SJCRH30 (cell line): ENCODE measurements at regions not wholly inside any gene's neighbourhood (a gene's known extent, or its start where the extent isn't known, plus 50 kb on each side); places are given as distances from the start of the nearest gene placed in this dataset.

Experiments
- DNase-seq, 2 experiments: peaks; one replicate each; pipeline ENCODE4 v3.0.0-alpha.2; 2015 to 2020
- H3K27ac ChIP-seq: fragments of 250-450 bp; sonication (Bioruptor Pico); 2 replicates; pipeline ENCODE4 v1.5.1; 2020; ENCODE audit warnings: mild to moderate bottlenecking, moderate library complexity
- H3K27me3 ChIP-seq: fragments of 250-450 bp; sonication (Bioruptor Pico); 2 replicates; pipeline ENCODE4 v1.5.1; 2020; ENCODE audit warnings: mild to moderate bottlenecking, moderate library complexity
- H3K36me3 ChIP-seq: fragments of 250-450 bp; sonication (Bioruptor Pico); 2 replicates; pipeline ENCODE4 v1.5.1; 2020; ENCODE audit warnings: mild to moderate bottlenecking, moderate library complexity
- H3K4me1 ChIP-seq: fragments of 250-450 bp; sonication (Bioruptor Pico); 2 replicates; pipeline ENCODE4 v1.5.1; 2020; ENCODE audit warnings: mild to moderate bottlenecking, moderate library complexity
- H3K4me3 ChIP-seq: fragments of 250-450 bp; sonication (Bioruptor Pico); 2 replicates; pipeline ENCODE4 v1.5.1; 2020; ENCODE audit warnings: mild to moderate bottlenecking, moderate library complexity
- H3K9me3 ChIP-seq: fragments of 250-450 bp; sonication (Bioruptor Pico); replicated peaks from 2 replicates; pipeline ENCODE4 v1.5.1; 2020; ENCODE audit warnings: mild to moderate bottlenecking, moderate library complexity

DNA sequence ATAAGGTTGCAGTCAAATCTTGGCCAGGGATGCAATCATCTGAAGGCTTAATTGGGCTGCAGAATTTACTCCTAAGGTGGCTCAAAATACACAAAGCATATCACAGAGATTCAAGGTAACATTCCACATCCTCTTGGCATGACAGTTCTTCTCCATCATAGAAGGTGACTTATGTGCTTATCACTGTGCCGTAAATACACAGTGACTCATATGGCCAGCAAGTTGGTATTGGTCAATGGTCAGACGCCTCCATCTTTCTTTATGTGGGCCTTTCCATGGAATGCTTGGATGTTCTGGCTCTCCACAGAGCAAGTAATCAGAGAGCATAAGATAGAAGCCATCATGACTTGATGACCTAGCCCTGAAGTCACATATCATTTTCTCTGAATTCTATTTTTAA, 168.8 kb upstream of the ST8SIA2 start:
- H3K4me1 ChIP-seq, result no peaks in the 10 kb centered on the region
- H3K9me3 ChIP-seq, result no peaks in the 10 kb centered on the region
- DNase-seq, result no peak
- H3K27ac ChIP-seq, result no peak overlapping the region
- H3K27me3 ChIP-seq, result no peaks in the 10 kb centered on the region
- H3K4me3 ChIP-seq, result no peak overlapping the region
- H3K36me3 ChIP-seq, result no peaks in the 10 kb centered on the region

DNA sequence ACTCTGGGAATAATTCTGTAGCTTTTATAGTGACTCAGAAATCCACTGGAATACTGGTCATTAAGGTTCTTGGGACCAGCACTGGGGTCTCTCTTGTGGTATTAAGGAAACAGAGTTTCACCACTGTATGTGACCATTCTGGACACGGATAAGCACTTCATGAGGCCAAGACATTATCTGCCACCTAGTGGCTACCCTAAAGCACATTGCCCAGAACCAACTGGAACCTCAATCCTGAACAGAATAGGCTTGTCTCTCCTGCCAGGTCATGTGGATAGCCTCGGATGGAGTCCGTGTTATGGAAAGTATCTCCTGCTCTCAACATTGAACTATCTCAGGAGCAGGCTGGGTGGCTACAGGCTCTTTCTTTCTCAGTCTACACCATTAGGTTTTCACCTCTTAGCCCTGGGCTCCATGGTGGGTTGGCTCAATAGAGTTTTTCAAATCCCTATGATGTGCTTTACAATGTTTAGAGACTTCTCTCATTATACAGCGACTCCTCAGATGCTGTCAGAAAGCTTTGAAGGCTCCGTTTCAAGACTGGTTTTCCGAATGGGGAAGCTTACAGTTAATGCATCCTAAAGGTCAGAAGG, 167.6 kb upstream of the ST8SIA2 start:
- H3K9me3 ChIP-seq, result no peaks in the 10 kb centered on the region
- no peak overlapping the region for H3K4me3 ChIP-seq
- DNase-seq, result peak in 1 of 2 experiments; percentile 52
- H3K27ac ChIP-seq, result no peak overlapping the region
- H3K4me1 ChIP-seq, result no peaks in the 10 kb centered on the region
- H3K27me3 ChIP-seq, result no peaks in the 10 kb centered on the region
- H3K36me3 ChIP-seq, result no peaks in the 10 kb centered on the region

DNA sequence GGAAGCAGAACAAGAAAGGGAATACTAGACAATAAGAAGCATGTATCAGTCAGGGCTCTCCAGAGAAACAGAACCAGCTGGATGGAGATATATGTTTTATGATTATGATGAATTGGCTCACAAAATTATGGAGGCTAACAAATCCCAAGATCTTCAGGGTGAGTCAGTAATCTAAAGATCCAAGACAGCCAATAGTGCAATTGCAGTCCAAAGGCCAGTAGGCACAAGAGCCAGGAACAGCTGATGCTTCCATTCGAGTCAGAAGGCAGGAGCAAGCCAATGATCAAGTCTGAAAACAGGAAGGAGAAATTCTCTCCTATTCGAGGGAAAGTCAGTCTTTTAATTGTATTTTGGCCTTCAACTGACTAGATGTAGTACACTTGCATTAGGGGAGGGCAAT, 164.9 kb upstream of the ST8SIA2 start:
- H3K36me3 ChIP-seq, result no peaks in the 10 kb centered on the region
- no peaks in the 10 kb centered on the region for H3K27me3 ChIP-seq
- H3K4me1 ChIP-seq, result no peaks in the 10 kb centered on the region
- no peaks in the 10 kb centered on the region for H3K9me3 ChIP-seq
- no peak overlapping the region for H3K4me3 ChIP-seq
- no peak for DNase-seq
- H3K27ac ChIP-seq, result no peak overlapping the region

DNA sequence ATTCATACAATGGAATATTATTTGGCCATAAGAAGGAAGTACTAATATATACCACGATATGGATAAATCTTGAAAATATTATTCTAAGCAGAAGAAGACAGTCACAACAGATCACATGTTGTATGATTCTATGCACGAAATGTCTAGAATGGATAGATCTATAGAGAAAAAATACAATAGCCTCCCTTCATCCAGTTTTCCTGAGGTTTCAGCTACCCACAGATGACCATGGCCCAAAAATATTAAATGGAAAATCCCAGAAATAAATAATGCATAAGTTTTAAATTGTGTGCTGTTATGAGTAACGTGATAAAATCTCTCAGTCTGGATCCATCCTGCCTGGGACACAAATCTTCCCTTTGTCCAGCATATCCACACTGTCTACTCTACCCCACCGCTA, 162.2 kb upstream of the ST8SIA2 start:
- Histone ChIP-seq H3K4me1 (no peaks in the 10 kb centered on the region), H3K9me3 (no peaks in the 10 kb centered on the region; the same call in 1 of the 2 replicates), H3K27ac (no peak overlapping the region), H3K36me3 (no peaks in the 10 kb centered on the region), H3K27me3 (no peaks in the 10 kb centered on the region), H3K4me3 (no peak overlapping the region)
- no peak for DNase-seq

DNA sequence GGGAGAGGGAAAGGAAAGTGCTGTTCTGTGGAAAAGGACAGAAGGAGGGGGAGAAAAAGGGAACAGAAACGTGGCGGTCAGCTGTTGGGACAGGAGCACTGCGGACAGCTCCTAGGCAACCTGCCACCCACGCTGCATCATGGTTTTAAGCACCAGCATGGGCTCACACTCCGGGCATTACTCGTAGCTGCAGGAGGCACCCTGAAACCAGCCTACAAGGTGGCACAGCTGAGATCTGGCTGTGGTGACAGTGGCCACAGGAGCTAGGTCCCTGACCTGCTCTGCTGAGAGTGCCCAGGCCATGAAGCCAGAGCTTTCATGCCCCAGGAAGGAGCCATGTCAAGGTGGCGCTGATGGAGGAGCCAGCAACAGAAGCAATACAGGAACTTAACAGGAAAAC, 161.4 kb upstream of the ST8SIA2 start:
- DNase-seq, result no peak
- no peaks in the 10 kb centered on the region; the same call in 1 of the 2 replicates for H3K9me3 ChIP-seq

DNA sequence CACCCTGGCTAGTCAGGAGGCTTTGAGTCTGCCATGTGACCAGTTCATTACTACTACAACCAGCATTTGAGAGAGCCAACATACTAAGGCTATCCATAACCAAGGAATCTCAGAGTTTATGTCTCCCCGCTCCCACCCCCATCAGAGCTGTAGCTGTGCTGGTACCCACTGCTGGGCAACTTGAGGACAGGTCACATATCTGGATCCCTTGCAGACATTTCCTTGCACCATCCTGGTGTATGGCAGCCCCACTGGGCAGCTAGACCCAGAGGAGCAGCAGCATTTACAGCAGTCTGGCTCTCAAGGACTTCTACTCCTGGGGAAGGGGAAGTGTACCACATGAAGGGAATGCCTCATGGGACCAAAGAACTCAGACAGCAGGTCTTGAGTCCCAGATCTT, 160.8 kb upstream of the ST8SIA2 start:
- no peak overlapping the region for H3K27ac ChIP-seq
- DNase-seq, result no peak
- no peaks in the 10 kb centered on the region for H3K36me3 ChIP-seq
- no peaks in the 10 kb centered on the region; the same call in 1 of the 2 replicates for H3K9me3 ChIP-seq
- H3K4me3 ChIP-seq, result no peak overlapping the region
- no peaks in the 10 kb centered on the region for H3K27me3 ChIP-seq
- H3K4me1 ChIP-seq, result no peaks in the 10 kb centered on the region

More for the DNA sequence above, 161.4 kb upstream of the ST8SIA2 start:
- no peak overlapping the region for H3K4me3 ChIP-seq
- H3K27ac ChIP-seq, result no peak overlapping the region
- no peaks in the 10 kb centered on the region for H3K4me1 ChIP-seq
- H3K36me3 ChIP-seq, result no peaks in the 10 kb centered on the region
- H3K27me3 ChIP-seq, result no peaks in the 10 kb centered on the region

DNA sequence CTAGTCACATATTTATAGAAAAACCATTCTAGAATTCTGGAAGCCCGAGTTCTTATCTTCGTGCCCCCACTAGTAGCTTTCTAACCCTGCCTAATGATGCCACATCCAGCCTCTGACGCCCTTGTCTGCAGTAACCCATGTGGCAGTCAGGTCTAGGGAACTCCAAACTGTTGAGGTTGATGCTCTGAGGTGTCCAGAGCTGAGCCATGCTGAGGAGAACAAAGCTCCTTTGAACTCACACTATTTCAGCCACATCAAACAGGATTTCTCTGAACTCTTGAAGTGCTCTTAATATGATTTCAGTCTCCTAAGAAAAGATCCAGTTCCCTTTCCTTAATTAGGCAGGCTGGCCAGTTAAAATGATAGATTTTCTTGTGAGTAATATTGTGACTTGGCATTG, 150.5 kb upstream of the ST8SIA2 start:
- Histone ChIP-seq H3K27ac (no peak overlapping the region), H3K27me3 (no peaks in the 10 kb centered on the region), H3K9me3 (no peaks in the 10 kb centered on the region; the same call in 1 of the 2 replicates), H3K36me3 (no peaks in the 10 kb centered on the region), H3K4me3 (no peak overlapping the region), H3K4me1 (no peaks in the 10 kb centered on the region)
- DNase-seq, result no peak

DNA sequence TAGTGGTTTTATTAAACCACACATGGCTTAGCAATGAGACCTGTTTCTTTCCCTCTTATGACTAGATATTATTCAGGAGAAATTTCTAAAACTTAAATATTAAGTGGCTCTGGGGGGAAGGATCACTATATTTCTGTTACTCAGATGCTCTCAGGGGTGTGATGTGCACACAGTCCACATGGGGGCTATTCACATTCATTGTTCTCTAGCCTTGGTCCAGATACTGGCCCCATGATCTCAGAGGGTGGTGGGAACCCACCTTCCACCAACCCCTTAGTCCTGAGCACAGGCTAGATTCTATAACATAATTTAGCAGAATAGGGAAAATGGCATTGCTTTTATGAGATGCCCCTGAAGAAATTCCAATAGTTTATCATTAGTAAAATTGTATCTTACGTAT, 149.0 kb upstream of the ST8SIA2 start:
- no peaks in the 10 kb centered on the region for H3K27me3 ChIP-seq
- H3K9me3 ChIP-seq, result no peaks in the 10 kb centered on the region
- H3K4me3 ChIP-seq, result no peak overlapping the region
- no peaks in the 10 kb centered on the region for H3K4me1 ChIP-seq
- peak in 1 of 2 experiments; percentile 17 for DNase-seq
- H3K27ac ChIP-seq, result no peak overlapping the region
- H3K36me3 ChIP-seq, result no peaks in the 10 kb centered on the region

DNA sequence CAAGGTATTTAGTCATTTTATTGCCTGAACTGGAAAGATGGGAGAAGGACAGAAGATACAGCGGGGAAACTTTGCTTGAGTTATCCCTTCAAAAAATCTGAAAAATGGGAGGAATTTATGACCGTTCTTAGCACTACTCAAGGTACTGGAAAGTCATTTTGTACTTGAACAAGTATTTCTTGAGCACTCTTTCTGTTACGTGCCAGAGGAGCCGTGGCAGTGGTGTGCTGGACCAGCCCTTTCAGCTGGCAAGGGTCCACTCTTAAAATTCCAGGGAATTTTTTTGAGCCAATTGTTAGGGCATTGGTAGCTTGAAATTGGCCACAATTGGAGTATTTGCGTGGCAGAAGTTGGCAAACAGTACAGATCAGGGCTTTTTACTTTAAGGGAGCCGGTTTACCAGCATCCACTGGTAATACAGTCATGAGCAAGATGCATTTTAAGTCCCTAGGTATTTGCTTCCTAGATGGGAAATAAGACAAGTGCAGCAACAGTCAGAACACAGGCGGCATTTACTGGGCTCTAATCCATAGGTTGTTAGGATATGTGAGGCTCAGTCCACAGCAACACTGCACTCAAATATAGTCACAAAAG, 145.9 kb upstream of the ST8SIA2 start:
- no peak overlapping the region for H3K27ac ChIP-seq
- H3K36me3 ChIP-seq, result no peaks in the 10 kb centered on the region
- H3K9me3 ChIP-seq, result no peaks in the 10 kb centered on the region
- no peaks in the 10 kb centered on the region for H3K27me3 ChIP-seq
- H3K4me3 ChIP-seq, result no peak overlapping the region
- DNase-seq, result no peak
- H3K4me1 ChIP-seq, result no peaks in the 10 kb centered on the region

DNA sequence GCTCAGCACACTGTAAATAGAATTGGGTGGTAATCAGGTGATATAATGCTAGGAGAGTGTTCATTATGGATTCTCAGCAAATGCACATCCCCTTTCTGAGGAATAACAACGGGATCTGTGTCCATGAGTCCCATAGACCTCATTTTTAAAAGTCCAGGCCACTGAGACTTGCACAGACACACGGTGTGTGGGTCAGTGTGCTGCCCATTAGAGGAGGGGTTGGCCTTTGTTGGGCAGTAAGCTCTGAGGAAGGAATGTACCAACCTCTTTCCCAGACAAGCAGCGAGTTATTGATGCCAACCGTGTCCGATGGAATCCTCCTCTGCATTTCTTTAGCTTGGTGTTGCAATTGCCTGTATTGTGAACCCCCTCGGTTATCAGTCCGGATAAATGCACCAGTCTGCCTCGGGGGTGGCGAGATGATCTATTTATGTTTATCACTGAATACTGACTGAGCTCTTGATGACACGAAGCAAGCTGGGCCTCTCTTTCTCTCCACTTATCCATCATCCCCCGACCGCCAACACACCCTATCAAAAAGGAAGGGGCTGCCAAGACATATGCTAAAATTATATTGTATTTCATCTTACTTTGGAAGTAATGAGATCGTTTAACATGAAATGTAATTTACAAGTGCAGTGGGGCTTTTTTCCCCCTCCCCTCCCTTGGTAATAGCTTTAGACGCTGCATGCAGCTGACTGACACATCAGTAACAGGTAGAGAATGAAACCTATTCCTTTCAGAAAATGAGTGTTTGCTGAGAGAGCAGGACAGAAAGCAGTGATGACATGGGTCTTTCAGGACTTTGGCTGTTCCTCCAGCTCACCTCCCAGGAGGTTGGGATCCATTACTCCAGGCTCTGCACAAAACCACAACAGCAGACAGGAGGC, 126.6 kb upstream of the ST8SIA2 start:
- H3K9me3 ChIP-seq, result no peaks in the 10 kb centered on the region
- H3K27ac ChIP-seq, result no peak overlapping the region
- DNase-seq, result peak in 1 of 2 experiments; percentile 35
- no peak overlapping the region for H3K4me3 ChIP-seq
- no peaks in the 10 kb centered on the region for H3K36me3 ChIP-seq
- H3K4me1 ChIP-seq, result no peaks in the 10 kb centered on the region
- H3K27me3 ChIP-seq, result no peaks in the 10 kb centered on the region

DNA sequence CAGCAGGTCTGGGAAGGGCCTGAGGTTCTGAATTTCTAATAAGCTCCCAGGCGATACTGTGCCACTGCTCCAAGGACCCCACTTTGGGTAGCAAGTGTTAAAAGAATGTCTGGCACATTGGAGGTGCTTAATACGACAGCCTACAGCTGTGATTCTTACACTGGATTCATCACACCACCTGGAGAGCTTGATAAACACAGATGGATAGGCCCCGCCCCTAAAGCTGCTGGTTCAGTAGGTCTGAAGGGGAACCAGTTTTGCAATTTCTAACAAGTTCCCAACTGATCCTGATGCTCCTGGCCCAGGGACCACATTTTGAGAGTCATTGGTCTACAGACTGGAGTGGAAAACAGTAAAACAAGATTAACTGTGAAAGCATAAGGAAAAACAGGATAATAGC, 124.8 kb upstream of the ST8SIA2 start:
- H3K36me3 ChIP-seq, result no peaks in the 10 kb centered on the region
- peaks cover 9% of the 10 kb centered on the region for H3K4me1 ChIP-seq
- H3K27me3 ChIP-seq, result no peaks in the 10 kb centered on the region
- no peak overlapping the region for H3K27ac ChIP-seq
- H3K9me3 ChIP-seq, result no peaks in the 10 kb centered on the region
- no peak overlapping the region for H3K4me3 ChIP-seq
- no peak for DNase-seq

DNA sequence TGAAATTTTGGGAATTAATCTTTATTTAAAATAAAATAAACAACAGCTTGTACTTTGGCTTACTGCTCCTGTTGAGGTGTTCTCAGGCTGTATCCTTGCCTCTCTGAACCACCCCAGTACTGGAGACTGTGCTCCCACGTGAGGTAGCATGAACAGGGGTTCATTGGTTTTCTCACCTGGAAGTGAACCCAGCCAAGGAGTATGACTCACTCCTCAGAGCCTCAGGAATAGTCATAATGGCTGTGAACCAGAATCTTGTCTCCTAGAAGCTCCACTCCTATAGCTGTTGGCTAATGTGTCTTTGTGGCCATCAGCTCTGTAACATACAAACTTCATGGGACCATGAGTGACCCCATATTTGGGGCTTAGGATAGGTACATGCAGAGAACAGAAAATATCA, 122.5 kb upstream of the ST8SIA2 start:
- Histone ChIP-seq H3K4me3 (no peak overlapping the region), H3K36me3 (no peaks in the 10 kb centered on the region), H3K27ac (no peak overlapping the region), H3K4me1 (peaks cover 12% of the 10 kb centered on the region), H3K9me3 (no peaks in the 10 kb centered on the region), H3K27me3 (no peaks in the 10 kb centered on the region)
- DNase-seq, result no peak

DNA sequence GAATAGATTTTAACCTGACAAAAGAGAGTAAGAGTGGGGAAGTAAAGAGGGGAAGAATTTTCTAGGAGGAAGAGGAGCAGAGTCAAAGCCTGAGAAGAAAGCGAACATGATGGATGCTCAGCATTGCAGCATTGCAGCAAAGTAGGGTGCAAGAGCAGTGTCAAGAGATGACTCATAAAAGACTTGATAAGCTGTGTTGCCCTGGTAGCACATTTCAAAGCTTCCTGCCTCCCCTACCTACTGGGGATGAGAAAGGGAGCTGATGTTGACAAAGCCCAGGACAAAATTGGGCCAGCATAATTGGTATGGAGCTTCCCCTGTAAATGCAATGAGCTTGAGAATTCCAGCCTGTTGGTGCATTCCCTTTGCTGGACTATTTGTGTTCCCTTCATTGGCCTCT, 121.6 kb upstream of the ST8SIA2 start:
- H3K9me3 ChIP-seq, result no peaks in the 10 kb centered on the region
- peaks cover 12% of the 10 kb centered on the region for H3K4me1 ChIP-seq
- H3K4me3 ChIP-seq, result no peak overlapping the region
- DNase-seq, result no peak
- no peak overlapping the region for H3K27ac ChIP-seq
- no peaks in the 10 kb centered on the region for H3K27me3 ChIP-seq
- H3K36me3 ChIP-seq, result no peaks in the 10 kb centered on the region

DNA sequence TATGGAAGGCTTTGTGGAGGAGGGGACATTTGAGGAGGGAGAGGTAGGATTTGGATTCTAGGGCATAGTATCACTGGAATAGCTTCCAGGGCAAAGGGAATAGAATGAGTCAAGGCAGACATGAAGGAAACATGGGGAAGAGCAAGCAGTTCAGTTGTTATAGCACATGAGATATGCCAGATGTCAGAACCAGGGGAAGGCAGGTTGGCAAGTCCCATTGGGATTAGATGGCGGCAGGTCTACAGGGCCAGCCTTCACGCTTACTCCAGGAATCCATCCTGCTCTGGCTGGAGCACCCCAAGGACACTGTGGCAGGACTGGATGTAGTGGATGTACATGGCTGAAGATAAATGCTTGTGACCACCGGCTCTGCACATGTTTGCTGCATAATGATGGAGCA, 120.4 kb upstream of the ST8SIA2 start:
- H3K27ac ChIP-seq, result no peak overlapping the region
- peaks cover 12% of the 10 kb centered on the region for H3K4me1 ChIP-seq
- no peaks in the 10 kb centered on the region for H3K9me3 ChIP-seq
- no peaks in the 10 kb centered on the region for H3K27me3 ChIP-seq
- no peak for DNase-seq
- no peaks in the 10 kb centered on the region for H3K36me3 ChIP-seq
- no peak overlapping the region for H3K4me3 ChIP-seq

DNA sequence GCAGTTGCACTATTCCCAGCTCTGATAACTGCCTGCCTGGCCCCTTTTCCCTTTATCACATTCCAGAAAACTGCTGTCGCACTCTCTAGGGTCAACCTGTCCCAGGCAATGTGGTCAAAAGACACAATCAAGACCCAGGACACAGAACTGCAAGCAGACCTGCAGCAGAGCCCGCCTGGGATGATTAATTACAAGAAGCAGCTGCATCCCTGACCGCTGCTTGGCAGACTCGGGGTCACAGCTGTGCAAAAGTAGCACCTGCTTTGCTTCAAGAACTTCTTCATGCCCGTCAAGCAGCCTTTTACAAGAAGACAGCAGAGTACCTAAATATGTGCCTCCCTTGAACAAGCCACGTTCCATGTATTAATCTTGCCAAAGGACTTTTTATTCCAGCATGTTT, 120.0 kb upstream of the ST8SIA2 start:
- DNase-seq, result peak; percentile 79 to 87
- no peak overlapping the region for H3K27ac ChIP-seq
- H3K4me3 ChIP-seq, result no peak overlapping the region
- H3K36me3 ChIP-seq, result no peaks in the 10 kb centered on the region
- H3K9me3 ChIP-seq, result no peaks in the 10 kb centered on the region
- peaks cover 12% of the 10 kb centered on the region for H3K4me1 ChIP-seq
- 0 out of 2 replicates have a peak, but pooled peaks cover under 1% of the 10 kb centered on the region for H3K27me3 ChIP-seq
